Activated CD4-positive, alpha-beta memory T cell treated with anti-CD3 and anti-CD28 coated beads, Interleukin-2, amount 10 ng/mL, durations not matched to agents 7 days and 5 days (primary cell): ENCODE measurements at regions not wholly inside any gene's neighbourhood (a gene's known extent, or its start where the extent isn't known, plus 50 kb on each side); places are given as distances from the start of the nearest gene placed in this dataset.

Experiments used
- CTCF ChIA-PET: fragments of 350-600 bp; sonication (Branson Sonifier 250); formaldehyde crosslinking; loops from one replicate; lab custom pipeline; 2021; ENCODE audit warnings: antibody characterized with exemption, inconsistent platforms; lab: Charles Lee
- POLR2A ChIA-PET: fragments of 350-600 bp; sonication (Branson Sonifier 250); formaldehyde crosslinking; loops from one replicate; lab custom pipeline; 2021; ENCODE audit warnings: antibody characterized with exemption; lab: Charles Lee
- DNase-seq: peaks from one replicate; pipeline ENCODE4 v3.0.0-alpha.2; 2020
- H3K27ac Mint-ChIP-seq: one replicate; pipeline ENCODE4 v1.8.0; 2021; ENCODE audit warnings: mild to moderate bottlenecking, mixed read lengths
- H3K27me3 Mint-ChIP-seq: one replicate; pipeline ENCODE4 v1.8.0; 2021; ENCODE audit warnings: mixed read lengths
- H3K36me3 Mint-ChIP-seq: one replicate; pipeline ENCODE4 v1.8.0; 2021; ENCODE audit warnings: low read depth, mixed read lengths
- H3K4me1 Mint-ChIP-seq: one replicate; pipeline ENCODE4 v1.8.0; 2021; ENCODE audit warnings: mixed read lengths
- H3K4me3 Mint-ChIP-seq: one replicate; pipeline ENCODE4 v1.8.0; 2021; ENCODE audit warnings: mild to moderate bottlenecking, mixed read lengths
- H3K9me3 Mint-ChIP-seq: one replicate; pipeline ENCODE4 v1.8.0; 2021; ENCODE audit warnings: mixed read lengths

GRCh38 chr3:89049119-89049518, 58.3 kb upstream of the EPHA3 start:
- Mint-ChIP-seq H3K4me1 (no peaks in the 10 kb centered on the region), H3K9me3 (peaks cover 4% of the 10 kb centered on the region), H3K27ac (no peak overlapping the region), H3K27me3 (no peaks in the 10 kb centered on the region), H3K4me3 (no peak overlapping the region), H3K36me3 (no peaks in the 10 kb centered on the region)
- DNase-seq = no peak
- POLR2A ChIA-PET = no interaction called here
- CTCF ChIA-PET = no interaction called here

- DNase-seq = no peak
- ChIA-PET POLR2A (no interaction called here), CTCF (no interaction called here)
- Mint-ChIP-seq H3K4me3 (no peak overlapping the region), H3K27me3 (no peaks in the 10 kb centered on the region), H3K9me3 (peaks cover 4% of the 10 kb centered on the region), H3K4me1 (no peaks in the 10 kb centered on the region), H3K36me3 (no peaks in the 10 kb centered on the region), H3K27ac (no peak overlapping the region)
Observed at GRCh38 chr3:89052386-89052785, 55.0 kb upstream of the EPHA3 start.

- ChIA-PET CTCF (no interaction called here), POLR2A (no interaction called here)
- no peaks in the 10 kb centered on the region for H3K4me1 Mint-ChIP-seq
- H3K4me3 Mint-ChIP-seq = no peak overlapping the region
- DNase-seq = no peak
- H3K27me3 Mint-ChIP-seq = no peaks in the 10 kb centered on the region
- no peak overlapping the region for H3K27ac Mint-ChIP-seq
- no peaks in the 10 kb centered on the region for H3K9me3 Mint-ChIP-seq
- no peaks in the 10 kb centered on the region for H3K36me3 Mint-ChIP-seq
Observed at GRCh38 chr3:89057398-89057797, 50.0 kb upstream of the EPHA3 start.
